SKM-1 treated with dmso at 0.1 percent for 144 hours (cell line): ENCODE measurements at regions not wholly inside any gene's neighbourhood (a gene's known extent, or its start where the extent isn't known, plus 50 kb on each side); places are given as distances from the start of the nearest gene placed in this dataset.

Experiments
- DNase-seq: peaks from one replicate; lab custom pipeline; 2025; ENCODE audit not compliant: unreplicated experiment; lab: John Stamatoyannopoulos, UW

GRCh38 chr3:117168896-117169295, 459.3 kb downstream of the TUSC7 start:
- no peak for DNase-seq

- DNase-seq = no peak
Measured at GRCh38 chr3:117170094-117170493, 460.5 kb downstream of the TUSC7 start.

- DNase-seq = no peak
Measured at GRCh38 chr3:117171124-117171523, 461.5 kb downstream of the TUSC7 start.

GRCh38 chr3:117172426-117172825, 462.8 kb downstream of the TUSC7 start:
- DNase-seq = no peak

GRCh38 chr3:117181222-117181621, 471.6 kb downstream of the TUSC7 start:
- DNase-seq = no peak

DNA sequence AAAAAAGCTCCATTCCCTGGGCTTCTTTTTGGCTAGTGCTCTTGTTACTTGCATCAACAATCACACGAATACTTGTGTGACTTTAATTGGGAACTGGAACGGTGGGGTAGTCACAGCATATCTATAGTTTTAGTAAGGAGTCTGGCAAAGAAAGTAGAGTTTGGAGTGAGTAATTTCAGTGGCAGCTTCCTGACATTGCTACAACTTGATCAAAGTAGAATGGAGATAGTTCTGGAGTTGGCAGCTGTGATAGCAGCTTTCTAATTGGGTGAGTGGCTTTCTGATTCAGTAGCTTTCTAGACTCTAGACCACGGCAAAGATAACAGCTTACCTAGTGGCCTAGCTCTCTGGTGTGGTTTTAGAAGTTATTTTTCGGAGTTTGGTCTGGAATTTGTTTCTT, 475.0 kb downstream of the TUSC7 start:
- no peak for DNase-seq

DNA sequence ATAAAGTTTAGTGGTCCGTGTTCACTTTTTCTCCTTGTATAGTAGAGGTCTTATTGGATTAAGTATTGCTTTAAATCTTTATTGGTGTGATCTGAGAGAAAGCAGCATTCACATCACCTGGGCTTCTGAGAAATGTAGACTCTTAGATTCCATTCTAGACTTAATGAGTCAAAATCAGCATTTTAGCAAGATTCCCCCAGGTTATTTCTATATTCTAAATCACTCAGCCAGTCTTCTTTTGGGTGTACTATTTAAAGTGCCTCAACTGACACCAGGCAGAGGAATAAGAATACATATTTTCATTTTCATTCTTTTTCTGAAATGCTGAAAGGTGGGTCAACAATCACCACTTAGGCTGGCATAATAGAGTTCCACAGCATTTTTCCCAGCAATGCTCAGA, 481.7 kb downstream of the TUSC7 start:
- DNase-seq = no peak

DNA sequence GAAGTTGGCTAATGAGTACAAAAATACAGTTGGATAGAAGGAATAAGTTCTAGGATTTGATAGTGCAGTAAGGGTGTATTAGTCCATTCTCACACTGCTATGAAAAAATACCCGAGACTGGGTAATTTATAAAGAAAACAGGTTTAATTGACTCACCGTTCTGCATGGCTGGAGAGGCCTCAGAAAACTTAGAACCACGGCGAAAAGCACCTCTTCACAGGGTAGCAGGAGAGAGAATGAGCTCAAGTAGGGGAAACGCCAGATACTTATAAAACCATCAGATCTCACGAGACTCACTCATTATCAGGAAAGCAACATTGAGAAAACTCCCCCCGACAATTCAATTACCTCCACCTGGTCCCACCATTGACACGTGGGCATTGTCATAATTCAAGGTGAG, 483.3 kb downstream of the TUSC7 start:
- DNase-seq = no peak

GRCh38 chr3:117193390-117193789, 483.8 kb downstream of the TUSC7 start:
- no peak for DNase-seq

GRCh38 chr3:117195034-117195433, 485.5 kb downstream of the TUSC7 start:
- DNase-seq = no peak

GRCh38 chr3:117200962-117201361, 491.4 kb downstream of the TUSC7 start:
- DNase-seq = no peak

DNA sequence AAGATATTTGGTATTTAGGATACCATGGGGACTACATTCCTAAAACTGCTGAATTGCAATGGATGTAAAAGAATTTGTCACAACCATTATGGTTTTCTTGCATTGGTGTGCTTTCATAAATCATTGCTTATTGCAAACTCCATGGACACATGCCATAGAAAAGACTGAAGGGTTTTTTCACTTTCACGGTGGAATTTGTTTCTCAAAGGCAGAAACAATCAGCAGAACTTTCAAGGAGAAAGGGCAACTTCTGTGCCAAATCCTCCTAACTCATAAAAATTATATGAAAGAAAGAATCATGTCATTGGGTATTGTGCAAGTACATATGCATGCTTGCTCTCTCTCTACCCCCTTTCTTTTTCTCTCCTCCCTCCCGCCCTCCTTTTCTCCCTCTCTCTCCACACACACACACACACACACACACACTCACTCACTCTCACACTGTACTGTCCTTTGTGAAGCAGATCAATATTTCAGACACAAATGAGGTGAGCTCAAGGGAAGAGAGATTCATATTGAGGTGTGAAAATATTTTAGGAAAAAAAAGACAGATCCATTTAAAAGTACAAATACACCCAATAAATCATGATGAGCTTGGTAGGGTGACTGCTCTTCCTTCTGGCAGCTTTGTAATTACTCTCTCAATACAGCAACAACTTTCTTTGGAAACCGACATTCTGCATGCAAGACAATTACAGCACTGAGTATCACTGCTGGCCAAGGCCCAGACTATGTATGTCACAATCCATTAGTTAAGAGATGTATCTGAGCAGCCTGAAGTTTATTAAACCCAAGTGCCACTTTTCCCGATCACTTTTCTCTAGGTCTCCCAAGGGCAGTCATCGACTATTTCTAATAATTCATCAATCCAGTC, 492.6 kb downstream of the TUSC7 start:
- no peak for DNase-seq

GRCh38 chr3:117217355-117217754, 507.8 kb downstream of the TUSC7 start:
- no peak for DNase-seq

DNA sequence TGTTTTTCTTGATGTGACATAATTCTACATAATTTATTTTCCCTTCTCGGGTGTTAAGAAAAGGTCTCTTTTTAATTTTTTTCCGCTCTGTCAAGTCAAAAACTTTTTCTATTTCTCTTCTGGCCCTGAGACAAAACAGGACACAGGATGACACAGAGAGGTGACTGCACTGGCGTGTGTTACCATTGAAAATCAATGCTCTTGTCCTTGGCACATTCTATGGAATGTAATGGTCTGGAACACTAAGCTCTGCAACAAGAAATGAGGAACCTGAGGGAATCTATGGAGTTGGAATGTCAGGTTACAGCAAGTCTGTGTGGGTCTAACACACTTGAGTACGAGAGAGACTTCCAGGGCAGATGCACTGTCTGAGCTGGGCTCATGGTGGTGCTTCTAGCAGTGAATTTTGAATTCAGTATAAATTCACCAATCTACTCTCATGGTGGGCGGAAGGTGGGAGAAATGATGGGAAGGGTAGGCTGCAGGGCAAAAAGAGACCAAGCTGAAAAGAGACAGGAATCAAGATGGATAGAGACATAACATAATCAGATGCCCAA, 508.3 kb downstream of the TUSC7 start:
- DNase-seq = no peak

- DNase-seq = no peak
Measured at GRCh38 chr3:117218641-117219048, 509.1 kb downstream of the TUSC7 start.

GRCh38 chr3:117219296-117219695, 509.7 kb downstream of the TUSC7 start:
- DNase-seq = no peak

DNA sequence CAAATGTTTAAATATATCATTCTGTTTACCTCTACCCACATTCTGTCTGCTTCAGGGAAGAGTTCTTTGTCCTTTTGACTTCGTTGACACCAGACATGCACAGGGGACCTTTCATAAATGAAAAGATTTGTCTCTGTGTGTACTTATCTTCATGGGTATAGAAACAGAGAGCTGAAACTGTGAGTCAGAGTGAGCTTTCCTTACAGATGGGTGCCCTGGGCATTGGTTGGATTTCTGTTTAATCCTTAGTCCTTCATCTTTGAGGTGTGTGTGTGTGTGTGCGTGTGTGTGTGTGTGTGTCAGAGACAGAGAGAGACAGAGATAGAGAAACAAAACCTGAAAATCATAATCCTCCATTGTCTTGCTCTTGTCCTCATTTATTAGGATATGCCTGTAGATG, 517.4 kb downstream of the TUSC7 start:
- no peak for DNase-seq

- no peak for DNase-seq
Measured at GRCh38 chr3:117228466-117228865, 518.9 kb downstream of the TUSC7 start.

GRCh38 chr3:117230924-117231323, 521.3 kb downstream of the TUSC7 start:
- no peak for DNase-seq

DNA sequence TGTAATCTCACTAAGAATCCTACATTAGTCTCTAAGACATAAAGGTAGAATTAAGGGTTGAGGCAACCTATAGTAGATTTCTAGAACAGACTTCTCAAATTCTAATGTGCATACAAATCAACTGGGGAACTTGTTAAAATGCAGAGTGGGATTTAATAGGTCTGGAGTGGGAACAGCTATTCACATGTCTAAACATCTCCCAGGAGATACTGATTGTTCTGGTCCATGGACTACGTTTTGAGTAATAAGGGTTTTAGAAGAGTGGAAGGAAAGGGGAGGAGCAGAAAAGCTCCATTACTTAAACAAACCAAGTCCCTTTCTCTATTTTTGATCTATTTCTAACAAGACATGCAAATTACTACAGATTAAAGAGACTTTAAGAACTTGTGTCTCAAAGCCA, 524.8 kb downstream of the TUSC7 start:
- no peak for DNase-seq

DNA sequence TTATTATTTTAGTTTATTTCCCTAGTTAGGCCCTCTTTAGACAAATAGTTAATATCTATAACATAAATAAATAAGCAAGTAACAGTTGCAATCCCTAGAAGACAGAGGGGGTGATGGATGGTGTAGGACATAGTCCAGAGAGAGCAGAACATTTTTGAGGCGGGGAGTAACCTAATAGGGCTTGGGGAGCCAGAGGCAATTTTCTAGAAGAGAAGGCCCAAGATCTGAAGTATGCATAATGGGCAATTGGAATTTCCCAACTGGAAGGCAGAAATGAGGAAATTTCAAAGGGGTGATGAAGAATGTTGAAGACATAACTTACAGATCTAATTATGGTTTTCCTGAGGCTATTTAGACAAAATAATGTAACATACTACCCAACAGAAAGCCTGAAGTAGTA, 525.7 kb downstream of the TUSC7 start:
- DNase-seq = no peak

DNA sequence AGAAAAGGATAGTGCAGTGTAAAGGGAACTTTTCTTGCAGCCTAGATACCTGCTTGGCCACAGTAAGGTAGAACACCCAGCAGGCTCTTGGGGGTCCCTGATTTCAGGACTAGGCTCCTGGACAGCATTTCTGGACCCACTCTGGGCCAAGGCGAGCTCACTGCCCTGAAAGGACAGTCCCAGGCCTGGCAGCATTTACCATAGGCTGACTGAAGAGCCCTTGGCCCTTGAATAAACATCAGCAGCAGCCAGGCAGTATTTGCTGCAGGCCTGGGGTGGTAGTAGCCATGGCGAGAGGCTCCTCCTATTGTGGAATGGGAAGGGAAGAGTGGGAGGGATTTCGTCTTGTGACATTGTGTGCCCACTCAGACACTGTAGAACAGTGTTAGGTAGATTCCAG, 529.2 kb downstream of the TUSC7 start:
- DNase-seq = no peak

- DNase-seq = no peak
Measured at GRCh38 chr3:117243657-117244056, 534.1 kb downstream of the TUSC7 start.
